PC-9 (cell line): ENCODE measurements at regions not wholly inside any gene's neighbourhood (a gene's known extent, or its start where the extent isn't known, plus 50 kb on each side); places are given as distances from the start of the nearest gene placed in this dataset.

Source experiments
- EZH2 ChIP-seq: fragments of 200-600 bp; sonication (generic); IDR thresholded peaks from 2 replicates; pipeline ENCODE4 v1.8.0; 2017; ENCODE audit warnings: antibody characterized with exemption, low read depth
- TF ChIP-seq, protein P1 (sequence below): fragments of 200-600 bp; sonication (generic); conservative IDR thresholded peaks from 2 replicates; pipeline ENCODE4 v1.6.1; 2017; ENCODE audit warnings: mixed run types, antibody characterized with exemption, mild to moderate bottlenecking, moderate library complexity

DNA sequence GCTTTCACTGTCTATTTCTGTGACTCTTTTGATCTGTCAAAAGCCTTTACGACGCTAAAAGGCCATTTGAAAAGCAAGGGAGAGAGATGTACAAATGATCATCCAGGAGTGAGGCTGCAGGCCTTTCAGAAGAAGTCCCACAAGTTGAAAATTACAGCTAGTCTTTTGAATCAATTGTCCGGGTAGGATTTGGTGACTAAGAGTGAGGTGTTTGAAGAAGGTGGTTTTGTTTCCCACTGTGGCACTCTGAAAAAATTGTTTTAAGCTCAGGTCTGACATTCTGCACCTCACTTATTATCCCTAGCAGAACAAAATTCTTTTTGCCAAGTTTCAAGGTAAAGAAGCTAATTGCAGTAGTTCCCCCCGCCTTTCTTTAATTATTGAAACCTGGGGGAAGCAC lies 50.8 kb upstream of the TMEM108 start:
- no peak for TF ChIP-seq EZH2
- TF ChIP-seq, protein P1, sequence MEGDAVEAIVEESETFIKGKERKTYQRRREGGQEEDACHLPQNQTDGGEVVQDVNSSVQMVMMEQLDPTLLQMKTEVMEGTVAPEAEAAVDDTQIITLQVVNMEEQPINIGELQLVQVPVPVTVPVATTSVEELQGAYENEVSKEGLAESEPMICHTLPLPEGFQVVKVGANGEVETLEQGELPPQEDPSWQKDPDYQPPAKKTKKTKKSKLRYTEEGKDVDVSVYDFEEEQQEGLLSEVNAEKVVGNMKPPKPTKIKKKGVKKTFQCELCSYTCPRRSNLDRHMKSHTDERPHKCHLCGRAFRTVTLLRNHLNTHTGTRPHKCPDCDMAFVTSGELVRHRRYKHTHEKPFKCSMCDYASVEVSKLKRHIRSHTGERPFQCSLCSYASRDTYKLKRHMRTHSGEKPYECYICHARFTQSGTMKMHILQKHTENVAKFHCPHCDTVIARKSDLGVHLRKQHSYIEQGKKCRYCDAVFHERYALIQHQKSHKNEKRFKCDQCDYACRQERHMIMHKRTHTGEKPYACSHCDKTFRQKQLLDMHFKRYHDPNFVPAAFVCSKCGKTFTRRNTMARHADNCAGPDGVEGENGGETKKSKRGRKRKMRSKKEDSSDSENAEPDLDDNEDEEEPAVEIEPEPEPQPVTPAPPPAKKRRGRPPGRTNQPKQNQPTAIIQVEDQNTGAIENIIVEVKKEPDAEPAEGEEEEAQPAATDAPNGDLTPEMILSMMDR, result no peak
